OCI-LY7 (cell line): ENCODE measurements at regions not wholly inside any gene's neighbourhood (a gene's known extent, or its start where the extent isn't known, plus 50 kb on each side); places are given as distances from the start of the nearest gene placed in this dataset.

Experiments used
- CTCF ChIP-seq: fragments of 200-600 bp; sonication (generic); conservative IDR thresholded peaks from 2 replicates; pipeline ENCODE4 v1.5.1; 2014; ENCODE audit warnings: mild to moderate bottlenecking, antibody characterized with exemption, low read length, moderate library complexity, mixed read lengths
- EZH2phosphoT487 ChIP-seq: fragments of 200-600 bp; sonication (generic); IDR thresholded peaks from 2 replicates; pipeline ENCODE4 v1.6.1; 2018; ENCODE audit warnings: low read depth, borderline replicate concordance, mild to moderate bottlenecking, mixed run types, antibody characterized with exemption, low read length, moderate library complexity, mixed read lengths

DNA sequence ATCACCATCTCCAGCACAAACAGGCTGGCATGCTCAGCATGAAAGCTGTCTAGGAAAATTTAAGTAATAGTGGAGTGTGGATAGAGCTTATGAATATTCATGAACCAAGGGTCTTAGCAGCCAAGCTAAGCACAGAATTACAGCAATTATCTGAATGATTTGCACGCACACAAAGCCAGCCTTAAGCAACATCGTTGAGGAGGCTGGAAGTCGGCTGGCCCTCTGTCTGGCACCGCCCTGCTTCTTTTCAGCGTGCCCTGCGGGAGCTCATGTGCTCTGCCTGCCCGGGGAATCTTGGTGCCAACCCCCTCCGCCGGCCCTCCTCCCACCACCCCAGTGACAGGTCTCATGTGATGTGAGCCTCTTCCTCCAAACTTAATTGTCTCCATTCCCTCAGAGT lies 540.1 kb downstream of the CMPK2 start:
- TF ChIP-seq CTCF (no peak), EZH2phosphoT487 (no peak)
